Neuronal stem cell (in vitro differentiated cells): ENCODE measurements at regions not wholly inside any gene's neighbourhood (a gene's known extent, or its start where the extent isn't known, plus 50 kb on each side); places are given as distances from the start of the nearest gene placed in this dataset.

ENCODE experiments used
- DNase-seq: peaks from one replicate; pipeline ENCODE4 v3.0.0-alpha.2; 2013; ENCODE audit warnings: low spot score
- H2AFZ ChIP-seq: one replicate; pipeline ENCODE4 v1.6.1; 2013; ENCODE audit warnings: mild to moderate bottlenecking, low read length, inconsistent platforms
- H2AK5ac ChIP-seq: 2 replicates; pipeline ENCODE4 v1.6.1; 2013; ENCODE audit warnings: low read depth, mild to moderate bottlenecking, inconsistent platforms, low read length, moderate library complexity, mixed read lengths
- H2BK120ac ChIP-seq: 2 replicates; pipeline ENCODE4 v1.6.1; 2013; ENCODE audit warnings: low read depth, mild to moderate bottlenecking, inconsistent platforms, low read length, moderate library complexity, mixed read lengths
- H2BK12ac ChIP-seq: one replicate; pipeline ENCODE4 v1.6.1; 2013; ENCODE audit warnings: low read length, inconsistent platforms
- H2BK15ac ChIP-seq: 2 replicates; pipeline ENCODE4 v1.6.1; 2013; ENCODE audit warnings: mild to moderate bottlenecking, low read length, inconsistent platforms, mixed read lengths
- H2BK5ac ChIP-seq: one replicate; pipeline ENCODE4 v1.6.1; 2013; ENCODE audit warnings: inconsistent platforms, mild to moderate bottlenecking, low read length, moderate library complexity
- H3K14ac ChIP-seq: one replicate; pipeline ENCODE4 v1.6.1; 2013; ENCODE audit warnings: low read length, inconsistent platforms
- H3K18ac ChIP-seq: 2 replicates; pipeline ENCODE4 v1.6.1; 2013; ENCODE audit warnings: low read length, inconsistent platforms
- H3K23ac ChIP-seq: 2 replicates; pipeline ENCODE4 v1.6.1; 2013; ENCODE audit warnings: low read depth, mild to moderate bottlenecking, mixed read lengths, low read length, inconsistent platforms; ENCODE audit not compliant: poor library complexity
- H3K27ac ChIP-seq: replicated peaks from 3 replicates; pipeline ENCODE4 v1.5.1; 2013; ENCODE audit warnings: low read length, inconsistent platforms
- H3K27me3 ChIP-seq, 3 experiments: 2 replicates each; pipeline ENCODE4 v1.6.1; 2013; ENCODE audit warnings: low read length in 3 of 3, mild to moderate bottlenecking in 2 of 3, inconsistent platforms in 1 of 3, low read depth in 1 of 3, mixed read lengths in 1 of 3, moderate library complexity in 1 of 3; ENCODE audit not compliant: control insufficient read depth in 3 of 3, insufficient read depth in 3 of 3
- H3K36me3 ChIP-seq, 2 donors: replicated peaks in 1 of 2; 2 replicates each; pipeline ENCODE4 v1.6.1; 2013; ENCODE audit warnings: low read length in 2 of 2; ENCODE audit not compliant: control insufficient read depth in 2 of 2, insufficient read depth in 2 of 2
- H3K4ac ChIP-seq: 2 replicates; pipeline ENCODE4 v1.6.1; 2013; ENCODE audit warnings: inconsistent platforms, mild to moderate bottlenecking, low read length, moderate library complexity
- H3K4me1 ChIP-seq, 2 donors: 1 replicate in 1 of 2; 2 replicates in 1 of 2; pipeline ENCODE4 v1.6.1; 2013; ENCODE audit warnings: low read length in 2 of 2, low read depth in 1 of 2; ENCODE audit not compliant: control insufficient read depth in 2 of 2, insufficient read depth in 1 of 2
- H3K4me2 ChIP-seq: one replicate; pipeline ENCODE4 v1.6.1; 2013; ENCODE audit warnings: mild to moderate bottlenecking, low read length, inconsistent platforms; ENCODE audit not compliant: insufficient read depth, poor library complexity, severe bottlenecking
- H3K4me3 ChIP-seq, 2 donors: 2 replicates each; pipeline ENCODE4 v1.5.1; 2013; ENCODE audit warnings: low read length in 2 of 2, mild to moderate bottlenecking in 2 of 2, inconsistent platforms in 1 of 2, moderate library complexity in 1 of 2
- H3K79me1 ChIP-seq: one replicate; pipeline ENCODE4 v1.6.1; 2013; ENCODE audit warnings: low read depth, mild to moderate bottlenecking, inconsistent platforms, low read length, moderate library complexity
- H3K9ac ChIP-seq: one replicate; pipeline ENCODE4 v1.6.1; 2013; ENCODE audit warnings: mild to moderate bottlenecking, low read depth, low read length, inconsistent platforms; ENCODE audit not compliant: poor library complexity
- H3K9me3 ChIP-seq, 2 donors: replicated peaks in 1 of 2; 2 replicates each; pipeline versions ENCODE3 to v1.6.1; 2013; ENCODE audit warnings: low read length in 2 of 2, mild to moderate bottlenecking in 2 of 2, inconsistent platforms in 1 of 2, low read depth in 1 of 2, mixed read lengths in 1 of 2, moderate library complexity in 1 of 2; ENCODE audit not compliant: control insufficient read depth in 2 of 2, insufficient read depth in 1 of 2
- H4K8ac ChIP-seq: one replicate; pipeline ENCODE4 v1.6.1; 2013; ENCODE audit warnings: low read depth, mild to moderate bottlenecking, inconsistent platforms, low read length, moderate library complexity
- H4K91ac ChIP-seq: one replicate; pipeline ENCODE4 v1.6.1; 2013; ENCODE audit warnings: low read length, low read depth, mild to moderate bottlenecking, inconsistent platforms; ENCODE audit not compliant: poor library complexity
- WGBS, 2 donors: extraction: QIAGEN DNeasy Blood & Tissue Kit; methylation state at CpG; one replicate each; pipeline ENCODE4 v1.1.7; 2013; ENCODE audit warnings: missing lambda C conversion rate in 2 of 2, mixed read lengths in 1 of 2; ENCODE audit not compliant: insufficient read length in 2 of 2, insufficient replicate concordance in 1 of 2; ENCODE audit errors: extremely low coverage in 2 of 2; 5-methylcytosine and 5-hydroxymethylcytosine counted together

- Histone ChIP-seq H3K27ac (no peak overlapping the region), H2BK120ac (no peak overlapping the region), H3K9ac (no peak overlapping the region), H4K91ac (no peak overlapping the region), H4K8ac (no peak overlapping the region), H3K9me3 (no peaks in the 10 kb centered on the region), H2BK15ac (no peak overlapping the region), H3K4me3 (no peak overlapping the region), H3K36me3 (no peaks in the 10 kb centered on the region), H2BK12ac (no peak overlapping the region), H3K4ac (no peak overlapping the region), H2AK5ac (no peak overlapping the region), H3K18ac (no peak overlapping the region), H3K23ac (no peak overlapping the region), H3K14ac (no peak overlapping the region), H3K27me3 (no peaks in the 10 kb centered on the region), H3K4me1 (no peaks in the 10 kb centered on the region), H2BK5ac (no peak overlapping the region), H3K79me1 (no peaks in the 10 kb centered on the region), H2AFZ (no peak overlapping the region), H3K4me2 (no peak overlapping the region)
- WGBS, 2 donors = no CpG with 5 or more reads among the region's 2 CpGs
- DNase-seq = no peak
Observed at GRCh38 chr7:110283056-110283455, 807.9 kb upstream of the LRRN3 start.

- H2BK15ac ChIP-seq = no peak overlapping the region
- no peaks in the 10 kb centered on the region for H3K36me3 ChIP-seq
- H3K9ac ChIP-seq = no peak overlapping the region
- no peak overlapping the region for H2AFZ ChIP-seq
- H3K4me1 ChIP-seq = no peaks in the 10 kb centered on the region
- no peak for DNase-seq
- H3K4ac ChIP-seq = no peak overlapping the region
- no peak overlapping the region for H3K14ac ChIP-seq
- H3K18ac ChIP-seq = no peak overlapping the region
- no peak overlapping the region for H4K91ac ChIP-seq
- H2AK5ac ChIP-seq = no peak overlapping the region
- H3K27me3 ChIP-seq = no peaks in the 10 kb centered on the region
- no CpG with 5 or more reads among the region's 2 CpGs for WGBS, 2 donors
- no peak overlapping the region for H3K4me2 ChIP-seq
- no peak overlapping the region for H3K23ac ChIP-seq
- H3K9me3 ChIP-seq = no peaks in the 10 kb centered on the region
- H2BK12ac ChIP-seq = no peak overlapping the region
- H3K79me1 ChIP-seq = no peaks in the 10 kb centered on the region
- H2BK5ac ChIP-seq = no peak overlapping the region
- no peak overlapping the region for H4K8ac ChIP-seq
- H2BK120ac ChIP-seq = no peak overlapping the region
- no peak overlapping the region for H3K4me3 ChIP-seq
- no peak overlapping the region for H3K27ac ChIP-seq
Observed at GRCh38 chr7:110291430-110291829, 799.5 kb upstream of the LRRN3 start.

GRCh38 chr7:110296321-110296720, 794.6 kb upstream of the LRRN3 start:
- Histone ChIP-seq H3K27me3 (no peaks in the 10 kb centered on the region), H3K79me1 (no peaks in the 10 kb centered on the region), H3K4me3 (no peak overlapping the region), H2BK15ac (no peak overlapping the region), H3K4me2 (no peak overlapping the region), H3K9ac (no peak overlapping the region), H4K8ac (no peak overlapping the region), H2BK5ac (no peak overlapping the region), H2AFZ (no peak overlapping the region), H3K9me3 (no peaks in the 10 kb centered on the region), H3K27ac (no peak overlapping the region), H3K36me3 (no peaks in the 10 kb centered on the region), H2BK12ac (no peak overlapping the region), H3K18ac (no peak overlapping the region), H3K23ac (no peak overlapping the region), H3K14ac (no peak overlapping the region), H3K4ac (no peak overlapping the region), H2AK5ac (no peak overlapping the region), H3K4me1 (no peaks in the 10 kb centered on the region), H2BK120ac (no peak overlapping the region), H4K91ac (no peak overlapping the region)
- WGBS, 2 donors = no CpG with 5 or more reads among the region's 1 CpG
- DNase-seq = no peak

GRCh38 chr7:110307776-110308175, 783.2 kb upstream of the LRRN3 start:
- H3K36me3 ChIP-seq = no peaks in the 10 kb centered on the region
- 100% methylated on average over 1 of the region's 1 CpG; no CpG with 5 or more reads in 1 of the 2 donors for WGBS, 2 donors
- no peak overlapping the region for H3K4me3 ChIP-seq
- H2BK5ac ChIP-seq = no peak overlapping the region
- H3K27ac ChIP-seq = no peak overlapping the region
- H3K4ac ChIP-seq = no peak overlapping the region
- no peak overlapping the region for H2BK120ac ChIP-seq
- H4K91ac ChIP-seq = no peak overlapping the region
- H3K23ac ChIP-seq = no peak overlapping the region
- H2BK12ac ChIP-seq = no peak overlapping the region
- H3K14ac ChIP-seq = no peak overlapping the region
- no peak overlapping the region for H4K8ac ChIP-seq
- DNase-seq = no peak
- H3K27me3 ChIP-seq = no peaks in the 10 kb centered on the region
- no peaks in the 10 kb centered on the region for H3K4me1 ChIP-seq
- no peak overlapping the region for H3K4me2 ChIP-seq
- no peak overlapping the region for H2BK15ac ChIP-seq
- no peak overlapping the region for H2AK5ac ChIP-seq
- H2AFZ ChIP-seq = no peak overlapping the region
- no peak overlapping the region for H3K9ac ChIP-seq
- H3K9me3 ChIP-seq = peaks cover 0 to 18% of the 10 kb centered on the region in 2 donors
- H3K79me1 ChIP-seq = no peaks in the 10 kb centered on the region
- no peak overlapping the region for H3K18ac ChIP-seq
